PC-9 (cell line): ENCODE measurements at regions not wholly inside any gene's neighbourhood (a gene's known extent, or its start where the extent isn't known, plus 50 kb on each side); places are given as distances from the start of the nearest gene placed in this dataset.

ENCODE experiments used
- CTCF ChIP-seq: fragments of 200-600 bp; sonication (generic); conservative IDR thresholded peaks from 2 replicates; pipeline ENCODE4 v1.6.1; 2017; ENCODE audit warnings: mixed run types, antibody characterized with exemption, mild to moderate bottlenecking, moderate library complexity
- EZH2 ChIP-seq: fragments of 200-600 bp; sonication (generic); IDR thresholded peaks from 2 replicates; pipeline ENCODE4 v1.8.0; 2017; ENCODE audit warnings: antibody characterized with exemption, low read depth

GRCh38 chr6:110554966-110555460 is 78.6 kb upstream of the SLC22A16 start:
- no peak for TF ChIP-seq CTCF
- no peak for TF ChIP-seq EZH2
